RWPE1 (cell line): ENCODE measurements at regions not wholly inside any gene's neighbourhood (a gene's known extent, or its start where the extent isn't known, plus 50 kb on each side); places are given as distances from the start of the nearest gene placed in this dataset.

Experiments
- CTCF ChIA-PET: fragments of 350-600 bp; sonication (Branson Sonifier 250); formaldehyde crosslinking; extraction: SDS; loops from one replicate; lab custom pipeline; 2021; lab: Yijun Ruan, JAX
- POLR2A ChIA-PET: fragments of 400-600 bp; formaldehyde crosslinking; extraction: SDS; loops from one replicate; lab custom pipeline; 2020; ENCODE audit warnings: antibody characterized with exemption; ENCODE audit not compliant: low non-redundant PET; lab: Yijun Ruan, JAX
- DNase-seq: peaks from one replicate; pipeline ENCODE4 v3.0.0; 2012; ENCODE audit warnings: low spot score
- H3K27ac ChIP-seq: fragments of 450-650 bp; 2 replicates; pipeline ENCODE4 v1.5.1; 2017
- CTCF ChIP-seq: fragments of 450-650 bp; conservative IDR thresholded peaks from 2 replicates; pipeline ENCODE4 v1.5.1; 2017; ENCODE audit warnings: low read depth, mild to moderate bottlenecking

- CTCF ChIA-PET: no interaction called here
- POLR2A ChIA-PET: no interaction called here
- TF ChIP-seq CTCF: no peak
Measured at GRCh38 chr3:135559802-135560201, 405.7 kb upstream of the PPP2R3A start.

GRCh38 chr3:135560847-135561246 lies 404.7 kb upstream of the PPP2R3A start:
- TF ChIP-seq CTCF: no peak
- ChIA-PET POLR2A (no interaction called here), CTCF (no interaction called here)
- no peak overlapping the region for H3K27ac ChIP-seq
- no peak for DNase-seq

More at GRCh38 chr3:135559802-135560201, 405.7 kb upstream of the PPP2R3A start:
- no peak overlapping the region for H3K27ac ChIP-seq
- no peak for DNase-seq

- no peak for DNase-seq
- POLR2A ChIA-PET: no interaction called here
- CTCF ChIA-PET: no interaction called here
- TF ChIP-seq CTCF: no peak
- no peak overlapping the region for H3K27ac ChIP-seq
Measured at GRCh38 chr3:135564696-135565095, 400.8 kb upstream of the PPP2R3A start.

DNA sequence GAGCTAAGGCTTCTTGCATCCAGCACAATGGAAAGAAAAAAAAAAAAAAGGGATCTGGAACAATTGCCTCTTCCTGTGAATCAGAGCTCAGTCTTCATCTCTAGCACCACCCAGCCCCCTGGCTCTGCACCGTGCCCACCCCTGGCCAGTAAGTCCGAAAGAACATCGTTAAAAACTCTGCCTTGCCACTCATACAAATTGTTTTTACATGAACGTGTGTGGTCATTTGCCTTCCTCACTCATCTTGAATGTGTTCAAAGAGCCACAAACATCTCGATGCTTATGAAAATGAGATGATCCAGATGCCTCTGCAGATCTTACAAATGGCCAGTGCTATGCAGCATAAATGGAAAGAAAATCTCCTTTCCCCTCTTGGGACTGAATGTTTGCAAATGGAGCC lies 400.0 kb upstream of the PPP2R3A start:
- ChIA-PET CTCF (no interaction called here), POLR2A (no interaction called here)
- H3K27ac ChIP-seq: no peak overlapping the region
- TF ChIP-seq CTCF: no peak
- no peak for DNase-seq

DNA sequence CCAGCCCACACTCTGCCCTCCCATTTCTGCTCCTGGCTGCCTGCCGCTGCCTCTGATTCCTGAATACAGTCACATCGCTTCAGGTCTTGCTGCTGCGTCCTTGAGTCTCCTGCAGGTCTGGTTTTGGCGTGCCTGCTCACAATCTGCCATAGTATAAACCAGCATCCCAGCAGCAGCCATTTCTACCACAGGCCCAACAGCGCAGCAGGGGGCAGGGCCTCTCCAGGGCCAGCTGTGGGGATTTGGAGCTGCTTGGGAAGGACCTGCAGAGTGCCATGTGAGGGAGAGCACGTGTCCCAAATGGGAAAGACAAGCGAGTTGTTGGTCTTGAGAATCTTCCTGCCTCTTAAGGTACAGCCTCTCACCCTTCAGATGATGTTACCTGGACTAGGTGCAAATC lies 398.3 kb upstream of the PPP2R3A start:
- POLR2A ChIA-PET: no interaction called here
- no peak for TF ChIP-seq CTCF
- no peak for DNase-seq
- H3K27ac ChIP-seq: no peak overlapping the region
- CTCF ChIA-PET: no interaction called here

GRCh38 chr3:135576751-135577150 lies 388.8 kb upstream of the PPP2R3A start:
- H3K27ac ChIP-seq: no peak overlapping the region
- no peak for TF ChIP-seq CTCF
- POLR2A ChIA-PET: no interaction called here
- CTCF ChIA-PET: interaction anchor here (0.7 kb wide), 1 partner anchor 763 kb away, joined by 8 read pairs; no protein-coding TSS in a partner anchor
- DNase-seq: no peak

DNA sequence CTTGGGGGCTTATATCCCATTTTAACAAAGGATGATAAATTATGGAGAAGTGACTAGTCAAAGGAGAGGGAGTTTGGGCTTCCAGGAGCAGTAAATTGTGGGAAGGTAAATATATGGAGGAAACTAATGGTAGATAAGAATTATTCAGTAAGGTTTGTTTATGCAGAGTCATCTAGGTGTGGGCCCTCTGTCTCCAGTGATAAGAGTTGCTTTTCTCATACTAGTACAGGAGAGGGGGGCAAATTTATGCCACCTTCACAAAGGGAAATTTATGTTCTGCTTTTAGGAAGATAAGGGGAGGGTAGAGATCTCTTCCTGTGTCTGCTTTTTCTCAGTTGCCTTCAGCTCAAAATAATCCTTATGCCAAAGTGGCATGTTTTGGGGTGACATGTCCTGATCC lies 383.7 kb upstream of the PPP2R3A start:
- CTCF ChIA-PET: no interaction called here
- no peak for TF ChIP-seq CTCF
- no peak for DNase-seq
- POLR2A ChIA-PET: no interaction called here
- H3K27ac ChIP-seq: no peak overlapping the region
